Body of pancreas (tissue), 4 donors: ENCODE measurements at regions not wholly inside any gene's neighbourhood (a gene's known extent, or its start where the extent isn't known, plus 50 kb on each side); places are given as distances from the start of the nearest gene placed in this dataset.

Experiments
- ATAC-seq: fragments of 150-250 bp; one replicate; pipeline ENCODE4 v1.9.1; 2016
- DNase-seq, 4 donors: peaks; one replicate each; pipeline ENCODE4 v3.0.0-alpha.2; 2019
- H3K27ac ChIP-seq, 4 donors: fragments of 200-600 bp; sonication (generic); 1 replicate in 3 of 4; 2 replicates in 1 of 4; pipeline versions ENCODE4 v1.5.1 to v1.6.1; 2016 to 2019; ENCODE audit warnings: mild to moderate bottlenecking in 1 of 4, mixed read lengths in 1 of 4, moderate library complexity in 1 of 4
- H3K27me3 ChIP-seq, 2 donors: fragments of 200-600 bp; sonication (generic); one replicate each; pipeline ENCODE4 v1.6.0; 2016; ENCODE audit warnings: mild to moderate bottlenecking in 1 of 2
- H3K36me3 ChIP-seq, 2 donors: fragments of 200-600 bp; sonication (generic); replicated peaks in 1 of 2; 2 replicates each; pipeline ENCODE4 v1.5.1; 2016; ENCODE audit warnings: low read depth in 2 of 2; ENCODE audit not compliant: insufficient read depth in 1 of 2
- H3K4me1 ChIP-seq: fragments of 200-600 bp; sonication (generic); one replicate; pipeline ENCODE4 v1.6.0; 2016
- H3K4me3 ChIP-seq, 2 donors: fragments of 200-600 bp; sonication (generic); 1 replicate in 1 of 2; 2 replicates in 1 of 2; pipeline ENCODE4 v1.5.1; 2016 to 2019
- H3K9me3 ChIP-seq, 3 donors: fragments of 200-600 bp; sonication (generic); 1 replicate in 2 of 3; 2 replicates in 1 of 3; pipeline ENCODE4 v1.5.1; 2016
- POLR2A ChIP-seq, 3 donors: fragments of 450-650 bp; IDR thresholded peaks; one replicate each; pipeline ENCODE4 v1.6.1; 2016; ENCODE audit warnings: antibody characterized with exemption in 3 of 3, mild to moderate bottlenecking in 2 of 3
- WGBS, 2 donors: methylation state at CpG; one replicate each; pipeline ENCODE4 v1.1.5; 2017; 5-methylcytosine and 5-hydroxymethylcytosine counted together
- intact Hi-C: fragments of 100-400 bp; cut with DNase I; formaldehyde crosslinking; loops from one replicate; pipeline ENCODE4 v1.15.1; 2023
- TF ChIP-seq, protein P1 (sequence below), 7 experiments: fragments of 450-650 bp in 4 of 7; fragments of 200-600 bp in 3 of 7; sonication (generic) in 3 of 7; IDR thresholded peaks; one replicate each; pipeline ENCODE4 v1.5.1; 2016 to 2019; ENCODE audit warnings: antibody characterized with exemption in 7 of 7

DNA sequence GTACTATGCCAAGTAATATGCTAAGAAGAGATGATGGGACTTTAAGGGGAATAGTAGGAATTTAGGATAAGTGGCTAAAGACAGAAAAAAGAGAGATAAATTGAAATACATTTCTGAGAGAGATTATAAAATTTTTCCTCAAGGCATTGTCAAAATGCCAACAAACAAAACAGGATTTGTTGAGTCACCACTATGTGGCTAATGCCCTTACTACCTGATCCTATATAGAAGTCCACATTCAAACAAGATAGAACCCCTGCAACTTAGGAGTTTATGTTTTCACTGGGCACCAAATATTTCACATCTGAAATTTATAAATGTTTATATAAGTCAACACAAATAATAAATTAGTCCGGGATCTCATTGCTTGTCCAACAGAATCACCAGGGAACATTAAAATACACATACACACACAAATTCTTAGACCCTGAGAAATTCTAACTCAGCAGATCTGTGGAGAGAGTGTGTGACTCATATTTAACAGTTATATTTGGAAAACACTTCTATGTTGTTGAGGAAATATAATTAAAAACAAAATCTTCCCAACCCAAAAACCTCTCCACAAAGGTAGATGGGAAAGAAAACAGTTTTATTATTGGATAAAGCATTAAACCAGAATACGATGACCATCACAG, 154.3 kb downstream of the PPP1R3A start:
- DNase-seq (no peak), ATAC-seq (no peak)
- 48 to 51% methylated on average over 2 of the region's 2 CpGs for WGBS, 2 donors
- Histone ChIP-seq H3K27me3 (no peaks in the 10 kb centered on the region), H3K4me1 (no peaks in the 10 kb centered on the region), H3K9me3 (no peaks in the 10 kb centered on the region), H3K27ac (no peak overlapping the region), H3K36me3 (no peaks in the 10 kb centered on the region), H3K4me3 (no peak overlapping the region)
- intact Hi-C loops: no loop called here
- TF ChIP-seq, protein P1, sequence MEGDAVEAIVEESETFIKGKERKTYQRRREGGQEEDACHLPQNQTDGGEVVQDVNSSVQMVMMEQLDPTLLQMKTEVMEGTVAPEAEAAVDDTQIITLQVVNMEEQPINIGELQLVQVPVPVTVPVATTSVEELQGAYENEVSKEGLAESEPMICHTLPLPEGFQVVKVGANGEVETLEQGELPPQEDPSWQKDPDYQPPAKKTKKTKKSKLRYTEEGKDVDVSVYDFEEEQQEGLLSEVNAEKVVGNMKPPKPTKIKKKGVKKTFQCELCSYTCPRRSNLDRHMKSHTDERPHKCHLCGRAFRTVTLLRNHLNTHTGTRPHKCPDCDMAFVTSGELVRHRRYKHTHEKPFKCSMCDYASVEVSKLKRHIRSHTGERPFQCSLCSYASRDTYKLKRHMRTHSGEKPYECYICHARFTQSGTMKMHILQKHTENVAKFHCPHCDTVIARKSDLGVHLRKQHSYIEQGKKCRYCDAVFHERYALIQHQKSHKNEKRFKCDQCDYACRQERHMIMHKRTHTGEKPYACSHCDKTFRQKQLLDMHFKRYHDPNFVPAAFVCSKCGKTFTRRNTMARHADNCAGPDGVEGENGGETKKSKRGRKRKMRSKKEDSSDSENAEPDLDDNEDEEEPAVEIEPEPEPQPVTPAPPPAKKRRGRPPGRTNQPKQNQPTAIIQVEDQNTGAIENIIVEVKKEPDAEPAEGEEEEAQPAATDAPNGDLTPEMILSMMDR (IDR thresholded peaks at IDR 0.05): no peak
- TF ChIP-seq POLR2A (IDR thresholded peaks at IDR 0.05): no peak

- intact Hi-C loops: no loop called here
- DNase-seq: no peak
- Histone ChIP-seq H3K9me3 (no peaks in the 10 kb centered on the region), H3K27me3 (no peaks in the 10 kb centered on the region), H3K36me3 (no peaks in the 10 kb centered on the region), H3K27ac (no peak overlapping the region), H3K4me1 (no peaks in the 10 kb centered on the region), H3K4me3 (no peak overlapping the region)
- no peak for ATAC-seq
- TF ChIP-seq, protein P1 (IDR thresholded peaks at IDR 0.05): no peak
- no peak for TF ChIP-seq POLR2A (IDR thresholded peaks at IDR 0.05)
- WGBS, 2 donors: 22 to 35% methylated on average over 3 of the region's 3 CpGs
Observed at GRCh38 chr7:113763226-113763625, 155.6 kb downstream of the PPP1R3A start.

- intact Hi-C loops: no loop called here
- Histone ChIP-seq H3K27ac (no peak overlapping the region), H3K9me3 (no peaks in the 10 kb centered on the region), H3K4me3 (no peak overlapping the region), H3K27me3 (no peaks in the 10 kb centered on the region), H3K36me3 (no peaks in the 10 kb centered on the region), H3K4me1 (no peaks in the 10 kb centered on the region)
- no peak for TF ChIP-seq POLR2A (IDR thresholded peaks at IDR 0.05)
- TF ChIP-seq, protein P1 (IDR thresholded peaks at IDR 0.05): no peak
- WGBS, 2 donors: 43 to 51% methylated on average over 1 of the region's 1 CpG
- ATAC-seq (no peak), DNase-seq (no peak)
Observed at GRCh38 chr7:113756250-113756649, 162.6 kb downstream of the PPP1R3A start.

GRCh38 chr7:113752689-113753088, 166.1 kb downstream of the PPP1R3A start:
- no peaks in the 10 kb centered on the region for H3K36me3 ChIP-seq
- intact Hi-C loops: no loop called here
- no peak overlapping the region for H3K4me3 ChIP-seq
- DNase-seq (no peak), ATAC-seq (no peak)
- WGBS, 2 donors: 59 to 61% methylated on average over 3 of the region's 3 CpGs
- H3K27ac ChIP-seq: no peak overlapping the region
- no peak for TF ChIP-seq POLR2A (IDR thresholded peaks at IDR 0.05)
- TF ChIP-seq, protein P1 (IDR thresholded peaks at IDR 0.05): no peak
- H3K9me3 ChIP-seq: no peaks in the 10 kb centered on the region
- no peaks in the 10 kb centered on the region for H3K4me1 ChIP-seq
- H3K27me3 ChIP-seq: no peaks in the 10 kb centered on the region

GRCh38 chr7:113752289-113752688, 166.5 kb downstream of the PPP1R3A start:
- intact Hi-C loops: no loop called here

More at GRCh38 chr7:113752289-113752688, 166.5 kb downstream of the PPP1R3A start:
- ATAC-seq: no peak
- no peak for DNase-seq
- 34 to 39% methylated on average over 2 of the region's 2 CpGs for WGBS, 2 donors
- no peak overlapping the region for H3K27ac ChIP-seq
- H3K4me3 ChIP-seq: no peak overlapping the region
- H3K27me3 ChIP-seq: no peaks in the 10 kb centered on the region
- H3K4me1 ChIP-seq: no peaks in the 10 kb centered on the region
- no peak for TF ChIP-seq POLR2A (IDR thresholded peaks at IDR 0.05)
- TF ChIP-seq, protein P1 (IDR thresholded peaks at IDR 0.05): no peak
- H3K9me3 ChIP-seq: no peaks in the 10 kb centered on the region
- no peaks in the 10 kb centered on the region for H3K36me3 ChIP-seq
